Muscle of leg (tissue), 3 donors: ENCODE measurements at regions not wholly inside any gene's neighbourhood (a gene's known extent, or its start where the extent isn't known, plus 50 kb on each side); places are given as distances from the start of the nearest gene placed in this dataset.

Experiments used
- DNase-seq: peaks from one replicate; pipeline ENCODE4 v3.0.0; 2013
- H3K27ac ChIP-seq: one replicate; pipeline ENCODE4 v1.5.1; 2013; ENCODE audit warnings: mild to moderate bottlenecking, low read length, control low read depth
- H3K27me3 ChIP-seq: one replicate; pipeline ENCODE4 v1.6.1; 2013; ENCODE audit warnings: low read length; ENCODE audit not compliant: control insufficient read depth, insufficient read depth
- H3K36me3 ChIP-seq: one replicate; pipeline ENCODE4 v1.6.1; 2013; ENCODE audit warnings: low read length; ENCODE audit not compliant: control insufficient read depth, insufficient read depth
- H3K4me1 ChIP-seq: one replicate; pipeline ENCODE4 v1.6.1; 2013; ENCODE audit warnings: low read length; ENCODE audit not compliant: control insufficient read depth, insufficient read depth
- H3K4me3 ChIP-seq: one replicate; pipeline ENCODE4 v1.5.1; 2013; ENCODE audit warnings: low read length, control low read depth
- H3K9me3 ChIP-seq: replicated peaks from 2 replicates; pipeline ENCODE4 v1.6.1; 2013; ENCODE audit warnings: low read depth, low read length; ENCODE audit not compliant: control insufficient read depth
- WGBS: methylation state at CpG from one replicate; pipeline ENCODE4 v1.1.5; 2013; ENCODE audit warnings: missing lambda C conversion rate; ENCODE audit not compliant: insufficient coverage; 5-methylcytosine and 5-hydroxymethylcytosine counted together

- no peak overlapping the region for H3K4me3 ChIP-seq
- WGBS: 100% methylated on average over 4 of the region's 8 CpGs
- peaks cover 22% of the 10 kb centered on the region for H3K4me1 ChIP-seq
- H3K27me3 ChIP-seq: no peaks in the 10 kb centered on the region
- no peak for DNase-seq
- H3K9me3 ChIP-seq: no peaks in the 10 kb centered on the region
- no peak overlapping the region for H3K27ac ChIP-seq
- H3K36me3 ChIP-seq: no peaks in the 10 kb centered on the region
These were observed 496.5 kb upstream of the MKI67 start for GRCh38 chr10:128622706-128623105.

GRCh38 chr10:128623776-128624175 lies 497.6 kb upstream of the MKI67 start:
- Histone ChIP-seq H3K27ac (peak overlapping the region; percentile 51), H3K27me3 (no peaks in the 10 kb centered on the region), H3K4me1 (peaks cover 22% of the 10 kb centered on the region), H3K9me3 (no peaks in the 10 kb centered on the region), H3K4me3 (no peak overlapping the region), H3K36me3 (no peaks in the 10 kb centered on the region)
- WGBS: 40% methylated on average over 1 of the region's 15 CpGs
- DNase-seq: no peak

- Histone ChIP-seq H3K27me3 (peaks cover 2% of the 10 kb centered on the region), H3K36me3 (no peaks in the 10 kb centered on the region), H3K27ac (no peak overlapping the region), H3K4me3 (no peak overlapping the region), H3K9me3 (no peaks in the 10 kb centered on the region), H3K4me1 (peaks cover 22% of the 10 kb centered on the region)
- DNase-seq: peak; percentile 71
- WGBS: 90% methylated on average over 10 of the region's 18 CpGs
These were observed 498.7 kb upstream of the MKI67 start for GRCh38 chr10:128624656-128625530.

GRCh38 chr10:128625926-128626325 lies 499.7 kb upstream of the MKI67 start:
- Histone ChIP-seq H3K27ac (no peak overlapping the region), H3K27me3 (peaks cover 2% of the 10 kb centered on the region), H3K9me3 (no peaks in the 10 kb centered on the region), H3K4me1 (peaks cover 22% of the 10 kb centered on the region), H3K4me3 (no peak overlapping the region), H3K36me3 (no peaks in the 10 kb centered on the region)
- DNase-seq: no peak
- WGBS: 86% methylated on average over 4 of the region's 7 CpGs

GRCh38 chr10:128626397-128627000 lies 500.3 kb upstream of the MKI67 start:
- Histone ChIP-seq H3K4me3 (no peak overlapping the region), H3K9me3 (no peaks in the 10 kb centered on the region), H3K36me3 (no peaks in the 10 kb centered on the region), H3K4me1 (peaks cover 24% of the 10 kb centered on the region), H3K27ac (no peak overlapping the region), H3K27me3 (peaks cover 2% of the 10 kb centered on the region)
- no peak for DNase-seq
- WGBS: 100% methylated on average over 3 of the region's 6 CpGs

GRCh38 chr10:128627811-128628210 lies 501.6 kb upstream of the MKI67 start:
- Histone ChIP-seq H3K4me3 (no peak overlapping the region), H3K9me3 (no peaks in the 10 kb centered on the region), H3K4me1 (peaks cover 25% of the 10 kb centered on the region), H3K27me3 (peaks cover 4% of the 10 kb centered on the region), H3K27ac (no peak overlapping the region), H3K36me3 (no peaks in the 10 kb centered on the region)
- 95% methylated on average over 7 of the region's 7 CpGs for WGBS
- DNase-seq: no peak

- H3K4me1 ChIP-seq: peaks cover 22% of the 10 kb centered on the region
- H3K27me3 ChIP-seq: peaks cover 4% of the 10 kb centered on the region
- no peaks in the 10 kb centered on the region for H3K9me3 ChIP-seq
- no peak overlapping the region for H3K4me3 ChIP-seq
- H3K27ac ChIP-seq: no peak overlapping the region
- no peak for DNase-seq
- 73% methylated on average over 2 of the region's 6 CpGs for WGBS
- no peaks in the 10 kb centered on the region for H3K36me3 ChIP-seq
These were observed 502.0 kb upstream of the MKI67 start for GRCh38 chr10:128628252-128628651.

GRCh38 chr10:128629111-128630096 lies 503.2 kb upstream of the MKI67 start:
- Histone ChIP-seq H3K36me3 (no peaks in the 10 kb centered on the region), H3K9me3 (no peaks in the 10 kb centered on the region), H3K4me3 (no peak overlapping the region), H3K27me3 (peaks cover 4% of the 10 kb centered on the region), H3K27ac (no peak overlapping the region), H3K4me1 (peaks cover 19% of the 10 kb centered on the region)
- no peak for DNase-seq
- WGBS: 77% methylated on average over 13 of the region's 17 CpGs

- peaks cover 4% of the 10 kb centered on the region for H3K27me3 ChIP-seq
- no peak overlapping the region for H3K4me3 ChIP-seq
- H3K36me3 ChIP-seq: no peaks in the 10 kb centered on the region
- DNase-seq: no peak
- H3K4me1 ChIP-seq: peaks cover 11% of the 10 kb centered on the region
- H3K27ac ChIP-seq: no peak overlapping the region
- 80% methylated on average over 1 of the region's 12 CpGs for WGBS
- H3K9me3 ChIP-seq: no peaks in the 10 kb centered on the region
These were observed 504.6 kb upstream of the MKI67 start for GRCh38 chr10:128630787-128631252.
